Urothelium cell line (cell line): ENCODE measurements at regions not wholly inside any gene's neighbourhood (a gene's known extent, or its start where the extent isn't known, plus 50 kb on each side); places are given as distances from the start of the nearest gene placed in this dataset.
A peak's percentile ranks its signal among the peaks of the same experiment; 100 is the strongest.
"Not testable (repeated sequence)": the region's sequence is repeated elsewhere in the genome, so short reads cannot be mapped to it uniquely, and the experiment has no call there.

ENCODE experiments used
- DNase-seq: peaks from one replicate; pipeline ENCODE4 v3.0.0; 2011; ENCODE audit warnings: low spot score, mixed read lengths
- FAIRE-seq: peaks from 2 replicates; lab custom pipeline; 2011; peaks lifted over from hg19 to GRCh38; lab: Jason Lieb, UNC

- DNase-seq, FAIRE-seq: not testable (repeated sequence)
Observed at GRCh38 chr3:75433295-75433694, 230.8 kb upstream of the FRG2C start.

- DNase-seq, FAIRE-seq: not testable (repeated sequence)
Observed at GRCh38 chr3:75434276-75434912, 229.7 kb upstream of the FRG2C start.

GRCh38 chr3:75434913-75435793, 229.0 kb upstream of the FRG2C start:
- DNase-seq (peak; percentile 88), FAIRE-seq (peak; percentile 63)

- peak; percentile 75 for DNase-seq
- not testable (repeated sequence) for FAIRE-seq
Observed at GRCh38 chr3:75435794-75436400, 228.2 kb upstream of the FRG2C start.

- FAIRE-seq, result not testable (repeated sequence)
Observed at GRCh38 chr3:75440986-75441385, 223.1 kb upstream of the FRG2C start.

GRCh38 chr3:75444634-75445033, 219.5 kb upstream of the FRG2C start:
- FAIRE-seq, DNase-seq: not testable (repeated sequence)

More at GRCh38 chr3:75440986-75441385, 223.1 kb upstream of the FRG2C start:
- DNase-seq, result not testable (repeated sequence)

GRCh38 chr3:75445234-75445633, 218.9 kb upstream of the FRG2C start:
- FAIRE-seq, DNase-seq: not testable (repeated sequence)

GRCh38 chr3:75446948-75447347, 217.2 kb upstream of the FRG2C start:
- not testable (repeated sequence) for DNase-seq, FAIRE-seq

- peak; percentile 14 for DNase-seq
- FAIRE-seq, result not testable (repeated sequence)
Observed at GRCh38 chr3:75453328-75453727, 210.8 kb upstream of the FRG2C start.

GRCh38 chr3:75453839-75454238, 210.3 kb upstream of the FRG2C start:
- not testable (repeated sequence) for DNase-seq, FAIRE-seq

- DNase-seq, FAIRE-seq: not testable (repeated sequence)
Observed at GRCh38 chr3:75474530-75474929, 189.6 kb upstream of the FRG2C start.

GRCh38 chr3:75496600-75496999, 167.5 kb upstream of the FRG2C start:
- FAIRE-seq, DNase-seq: not testable (repeated sequence)

GRCh38 chr3:75500357-75500756, 163.8 kb upstream of the FRG2C start:
- FAIRE-seq, DNase-seq: not testable (repeated sequence)

- DNase-seq, FAIRE-seq: not testable (repeated sequence)
Observed at GRCh38 chr3:75502171-75502570, 162.0 kb upstream of the FRG2C start.

GRCh38 chr3:75502769-75503756, 161.1 kb upstream of the FRG2C start:
- FAIRE-seq, result not testable (repeated sequence)

GRCh38 chr3:75506603-75507002, 157.5 kb upstream of the FRG2C start:
- no peak for DNase-seq
- no peak for FAIRE-seq

More at GRCh38 chr3:75502769-75503756, 161.1 kb upstream of the FRG2C start:
- peak; percentile 18 for DNase-seq

- DNase-seq, FAIRE-seq: not testable (repeated sequence)
Observed at GRCh38 chr3:75507956-75508355, 156.2 kb upstream of the FRG2C start.

GRCh38 chr3:75527657-75528056, 136.5 kb upstream of the FRG2C start:
- FAIRE-seq, DNase-seq: not testable (repeated sequence)

- not testable (repeated sequence) for FAIRE-seq, DNase-seq
Observed at GRCh38 chr3:75552095-75552494, 112.0 kb upstream of the FRG2C start.

GRCh38 chr3:75564427-75564826, 99.7 kb upstream of the FRG2C start:
- not testable (repeated sequence) for FAIRE-seq, DNase-seq
